ENCODE measurements at regions not wholly inside any gene's neighbourhood (a gene's known extent, or its start where the extent isn't known, plus 50 kb on each side); places are given as distances from the start of the nearest gene placed in this dataset.

DNA sequence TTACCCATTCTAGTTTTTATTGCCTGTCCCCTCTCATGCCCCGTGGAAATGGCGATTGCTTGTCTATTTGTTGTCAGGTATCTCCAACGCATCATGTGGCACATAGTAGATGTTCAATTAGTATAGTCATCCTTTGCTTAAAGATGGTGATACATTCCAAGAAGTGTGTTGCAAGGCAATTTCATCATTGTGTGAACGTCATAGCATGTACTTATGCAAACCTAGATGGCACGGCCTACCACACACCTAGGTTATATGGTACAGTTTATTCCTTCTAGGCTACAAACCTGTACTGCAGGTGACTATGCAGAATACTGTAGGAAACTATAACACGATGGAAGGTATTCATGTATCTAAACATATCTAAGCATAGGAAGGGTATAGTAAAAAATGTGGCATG lies 163.9 kb upstream of the DAPK1 start:
- peaks cover 11% of the 10 kb centered on the region for H3K27me3 ChIP-seq (ENCODE audit: control insufficient read depth, insufficient read depth, low read length)
- no peak for DNase-seq
- Mint-ChIP-seq H3K9me3 (peaks cover 4 to 5% of the 10 kb centered on the region in 2 donors), H3K27me3 (ENCODE audit: low read depth in 2 of 2) (peaks cover 28 to 50% of the 10 kb centered on the region in 2 donors), H3K36me3 (no peaks in the 10 kb centered on the region), H3K4me3 (no peak overlapping the region), H3K27ac (no peak overlapping the region), H3K4me1 (peaks cover 12 to 13% of the 10 kb centered on the region in 2 donors)
- WGBS (ENCODE audit: insufficient coverage): 95% methylated on average over 5 of the region's 6 CpGs
- no peaks in the 10 kb centered on the region for H3K9me3 ChIP-seq (ENCODE audit: control insufficient read depth, insufficient read depth, low read length)
- TF ChIP-seq, protein P1, sequence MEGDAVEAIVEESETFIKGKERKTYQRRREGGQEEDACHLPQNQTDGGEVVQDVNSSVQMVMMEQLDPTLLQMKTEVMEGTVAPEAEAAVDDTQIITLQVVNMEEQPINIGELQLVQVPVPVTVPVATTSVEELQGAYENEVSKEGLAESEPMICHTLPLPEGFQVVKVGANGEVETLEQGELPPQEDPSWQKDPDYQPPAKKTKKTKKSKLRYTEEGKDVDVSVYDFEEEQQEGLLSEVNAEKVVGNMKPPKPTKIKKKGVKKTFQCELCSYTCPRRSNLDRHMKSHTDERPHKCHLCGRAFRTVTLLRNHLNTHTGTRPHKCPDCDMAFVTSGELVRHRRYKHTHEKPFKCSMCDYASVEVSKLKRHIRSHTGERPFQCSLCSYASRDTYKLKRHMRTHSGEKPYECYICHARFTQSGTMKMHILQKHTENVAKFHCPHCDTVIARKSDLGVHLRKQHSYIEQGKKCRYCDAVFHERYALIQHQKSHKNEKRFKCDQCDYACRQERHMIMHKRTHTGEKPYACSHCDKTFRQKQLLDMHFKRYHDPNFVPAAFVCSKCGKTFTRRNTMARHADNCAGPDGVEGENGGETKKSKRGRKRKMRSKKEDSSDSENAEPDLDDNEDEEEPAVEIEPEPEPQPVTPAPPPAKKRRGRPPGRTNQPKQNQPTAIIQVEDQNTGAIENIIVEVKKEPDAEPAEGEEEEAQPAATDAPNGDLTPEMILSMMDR (IDR thresholded peaks at IDR 0.05): no peak
- no peak overlapping the region for H3K4me3 ChIP-seq (ENCODE audit: low read length)
- intact Hi-C loops (cut with micrococcal nuclease): no loop called here
- H3K4me1 ChIP-seq (ENCODE audit: control insufficient read depth, insufficient read depth, low read length): peaks cover 5% of the 10 kb centered on the region
- ATAC-seq: no peak
- H3K27ac ChIP-seq (ENCODE audit: low read length): no peak overlapping the region
- no peaks in the 10 kb centered on the region for H3K36me3 ChIP-seq (ENCODE audit: control insufficient read depth, insufficient read depth, low read length)

DNA sequence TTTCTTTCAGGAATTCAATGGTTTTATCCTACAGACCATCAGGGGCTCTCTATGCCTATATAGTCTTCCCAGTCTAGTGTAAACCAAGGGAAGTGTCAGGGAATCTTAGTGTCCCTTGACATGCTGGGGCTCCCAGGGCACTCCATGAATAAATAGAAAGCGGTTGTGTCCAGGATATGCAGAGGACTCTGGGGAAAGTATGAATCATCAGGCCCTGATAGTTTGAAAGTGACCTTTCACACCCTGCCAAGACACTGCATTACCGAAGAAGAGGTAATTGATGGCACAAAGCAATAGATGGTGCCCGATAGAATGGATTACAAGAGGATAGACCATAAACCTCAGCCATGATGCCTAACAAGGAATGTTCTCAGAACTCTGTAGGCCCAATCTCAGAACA lies 163.3 kb upstream of the DAPK1 start:
- TF ChIP-seq, protein P1 (IDR thresholded peaks at IDR 0.05): no peak
- Histone ChIP-seq H3K36me3 (ENCODE audit: control insufficient read depth, insufficient read depth, low read length) (no peaks in the 10 kb centered on the region), H3K4me3 (ENCODE audit: low read length) (no peak overlapping the region), H3K4me1 (ENCODE audit: control insufficient read depth, insufficient read depth, low read length) (peaks cover 5% of the 10 kb centered on the region), H3K27me3 (ENCODE audit: control insufficient read depth, insufficient read depth, low read length) (peaks cover 11% of the 10 kb centered on the region), H3K27ac (ENCODE audit: low read length) (no peak overlapping the region), H3K9me3 (ENCODE audit: control insufficient read depth, insufficient read depth, low read length) (no peaks in the 10 kb centered on the region)
- H3K27ac Mint-ChIP-seq: no peak overlapping the region
- peaks cover 4 to 5% of the 10 kb centered on the region in 2 donors for H3K9me3 Mint-ChIP-seq
- no peak for ATAC-seq
- peaks cover 28 to 52% of the 10 kb centered on the region in 2 donors for H3K27me3 Mint-ChIP-seq (ENCODE audit: low read depth in 2 of 2)
- 88% methylated on average over 3 of the region's 3 CpGs for WGBS (ENCODE audit: insufficient coverage)
- intact Hi-C loops (cut with micrococcal nuclease): no loop called here
- no peaks in the 10 kb centered on the region for H3K36me3 Mint-ChIP-seq
- no peak for DNase-seq
- peaks cover 12 to 13% of the 10 kb centered on the region in 2 donors for H3K4me1 Mint-ChIP-seq
- H3K4me3 Mint-ChIP-seq: no peak overlapping the region

DNA sequence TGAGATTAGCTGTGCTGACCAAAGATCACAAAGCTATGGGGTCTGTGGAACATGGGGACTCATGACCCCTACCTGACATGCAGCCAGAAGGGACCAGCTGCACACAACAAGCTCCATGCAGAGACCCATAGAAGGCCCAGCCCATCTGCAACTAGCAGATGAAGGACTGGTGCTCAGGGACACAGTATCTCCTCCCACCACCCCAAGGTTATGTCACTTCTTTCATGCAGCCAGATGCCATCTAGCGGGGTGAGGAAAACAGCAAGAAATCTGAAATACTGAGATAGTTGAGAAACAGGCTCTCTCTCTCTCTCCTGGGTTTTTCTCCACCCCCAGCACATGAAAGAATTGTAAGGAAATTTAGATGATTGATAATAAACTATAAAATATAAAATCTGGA lies 161.3 kb upstream of the DAPK1 start:
- peaks cover 11% of the 10 kb centered on the region for H3K27me3 ChIP-seq (ENCODE audit: control insufficient read depth, insufficient read depth, low read length)
- no peaks in the 10 kb centered on the region for H3K36me3 ChIP-seq (ENCODE audit: control insufficient read depth, insufficient read depth, low read length)
- Mint-ChIP-seq H3K36me3 (no peaks in the 10 kb centered on the region), H3K4me1 (peaks cover 12 to 13% of the 10 kb centered on the region in 2 donors), H3K27ac (no peak overlapping the region), H3K27me3 (ENCODE audit: low read depth in 2 of 2) (peaks cover 21 to 48% of the 10 kb centered on the region in 2 donors), H3K4me3 (no peak overlapping the region), H3K9me3 (no peaks in the 10 kb centered on the region)
- no peaks in the 10 kb centered on the region for H3K9me3 ChIP-seq (ENCODE audit: control insufficient read depth, insufficient read depth, low read length)
- H3K27ac ChIP-seq (ENCODE audit: low read length): no peak overlapping the region
- TF ChIP-seq, protein P1 (IDR thresholded peaks at IDR 0.05): no peak
- WGBS (ENCODE audit: insufficient coverage): no CpG with 5 or more reads among the region's 1 CpG
- H3K4me3 ChIP-seq (ENCODE audit: low read length): no peak overlapping the region
- no peak for DNase-seq
- intact Hi-C loops (cut with micrococcal nuclease): loop anchor here (2.0 kb wide), 1 partner anchor 326 kb away; no protein-coding TSS in a partner anchor
- ATAC-seq: no peak
- peaks cover 5% of the 10 kb centered on the region for H3K4me1 ChIP-seq (ENCODE audit: control insufficient read depth, insufficient read depth, low read length)

DNA sequence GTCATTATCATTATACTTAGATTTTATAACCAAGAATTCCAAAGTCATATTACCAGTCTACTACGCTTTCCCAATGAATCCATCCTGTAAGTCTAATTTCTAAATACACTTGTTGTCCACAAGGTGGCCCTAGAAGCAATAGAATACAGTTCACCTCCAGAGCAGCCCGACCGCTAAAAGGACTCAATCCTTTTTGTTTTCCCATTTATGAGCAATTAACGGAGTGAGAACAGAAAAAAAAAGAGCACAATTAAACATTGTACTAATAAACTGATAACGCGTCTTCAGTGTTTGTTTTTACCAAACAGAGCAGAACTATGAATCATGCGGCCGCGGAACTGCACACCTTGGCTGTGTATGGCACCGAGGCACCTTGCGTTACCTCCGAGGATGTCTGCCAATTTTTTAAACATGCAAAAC lies 160.7 kb upstream of the DAPK1 start:
- WGBS (ENCODE audit: insufficient coverage): 7% methylated on average over 12 of the region's 12 CpGs
- Histone ChIP-seq H3K27me3 (ENCODE audit: control insufficient read depth, insufficient read depth, low read length) (peaks cover 11% of the 10 kb centered on the region), H3K9me3 (ENCODE audit: control insufficient read depth, insufficient read depth, low read length) (no peaks in the 10 kb centered on the region), H3K36me3 (ENCODE audit: control insufficient read depth, insufficient read depth, low read length) (no peaks in the 10 kb centered on the region), H3K4me3 (ENCODE audit: low read length) (no peak overlapping the region), H3K27ac (ENCODE audit: low read length) (no peak overlapping the region), H3K4me1 (ENCODE audit: control insufficient read depth, insufficient read depth, low read length) (peaks cover 5% of the 10 kb centered on the region)
- intact Hi-C loops (cut with micrococcal nuclease): loop anchor here (2.0 kb wide), 1 partner anchor 326 kb away; no protein-coding TSS in a partner anchor
- no peaks in the 10 kb centered on the region for H3K9me3 Mint-ChIP-seq
- peaks cover 23 to 46% of the 10 kb centered on the region in 2 donors for H3K27me3 Mint-ChIP-seq (ENCODE audit: low read depth in 2 of 2)
- TF ChIP-seq, protein P1 (IDR thresholded peaks at IDR 0.05): peak; percentile 75
- H3K4me3 Mint-ChIP-seq: peak overlapping the region; percentile 70
- H3K36me3 Mint-ChIP-seq: no peaks in the 10 kb centered on the region
- H3K27ac Mint-ChIP-seq: no peak overlapping the region
- DNase-seq: peak in 1 of 2 donors; percentile 56
- peak in 2 of 3 donors; percentile 57 to 68 for ATAC-seq
- H3K4me1 Mint-ChIP-seq: peaks cover 12 to 13% of the 10 kb centered on the region in 2 donors
